Nephron (organoid): ENCODE measurements at regions not wholly inside any gene's neighbourhood (a gene's known extent, or its start where the extent isn't known, plus 50 kb on each side); places are given as distances from the start of the nearest gene placed in this dataset.

Source experiments
- H3K27ac Mint-ChIP-seq, 3 experiments: 2 replicates each; pipeline ENCODE4 v1.8.0; 2020; ENCODE audit warnings: mixed read lengths in 3 of 3, mild to moderate bottlenecking in 2 of 3, moderate library complexity in 1 of 3
- H3K27me3 Mint-ChIP-seq: 2 replicates; pipeline ENCODE4 v1.8.0; 2021; ENCODE audit warnings: low read depth, mild to moderate bottlenecking, moderate library complexity, mixed read lengths
- H3K36me3 Mint-ChIP-seq: 2 replicates; pipeline ENCODE4 v1.8.0; 2020; ENCODE audit warnings: low read depth, mixed read lengths
- H3K4me1 Mint-ChIP-seq: 2 replicates; pipeline ENCODE4 v1.8.0; 2020; ENCODE audit warnings: mixed read lengths
- H3K4me3 Mint-ChIP-seq, 3 experiments: 2 replicates each; pipeline ENCODE4 v1.8.0; 2020; ENCODE audit warnings: mild to moderate bottlenecking in 3 of 3, mixed read lengths in 3 of 3, moderate library complexity in 2 of 3
- H3K9me3 Mint-ChIP-seq: 2 replicates; pipeline ENCODE4 v1.8.0; 2020; ENCODE audit warnings: mixed read lengths
- CTCF ChIP-seq, 3 experiments: fragments of 200-600 bp; sonication (generic); IDR thresholded peaks; one replicate each; pipeline ENCODE4 v1.5.0; 2021; ENCODE audit warnings: antibody characterized with exemption in 3 of 3; ENCODE audit not compliant: unreplicated experiment in 3 of 3

- peaks cover 4% of the 10 kb centered on the region for H3K4me1 Mint-ChIP-seq
- H3K27me3 Mint-ChIP-seq: no peaks in the 10 kb centered on the region
- no peak overlapping the region for H3K27ac Mint-ChIP-seq
- no peaks in the 10 kb centered on the region for H3K9me3 Mint-ChIP-seq
- TF ChIP-seq CTCF (IDR thresholded peaks at IDR 0.05; ENCODE audit: unreplicated experiment in 3 of 3): no peak
- H3K36me3 Mint-ChIP-seq: no peaks in the 10 kb centered on the region
- no peak overlapping the region for H3K4me3 Mint-ChIP-seq
Measured at GRCh38 chr7:106606120-106606519, 54.8 kb downstream of the CCDC71L start.

GRCh38 chr7:106604971-106605370, 56.0 kb downstream of the CCDC71L start:
- Mint-ChIP-seq H3K4me3 (no peak overlapping the region), H3K9me3 (no peaks in the 10 kb centered on the region)

GRCh38 chr7:106604303-106604924, 56.5 kb downstream of the CCDC71L start:
- Mint-ChIP-seq H3K36me3 (no peaks in the 10 kb centered on the region), H3K9me3 (no peaks in the 10 kb centered on the region), H3K4me3 (no peak overlapping the region)

More at GRCh38 chr7:106604971-106605370, 56.0 kb downstream of the CCDC71L start:
- no peaks in the 10 kb centered on the region for H3K27me3 Mint-ChIP-seq
- no peaks in the 10 kb centered on the region for H3K4me1 Mint-ChIP-seq
- no peak overlapping the region for H3K27ac Mint-ChIP-seq
- TF ChIP-seq CTCF (IDR thresholded peaks at IDR 0.05; ENCODE audit: unreplicated experiment in 3 of 3): no peak
- H3K36me3 Mint-ChIP-seq: no peaks in the 10 kb centered on the region

GRCh38 chr7:106603346-106603745, 57.6 kb downstream of the CCDC71L start:
- no peaks in the 10 kb centered on the region for H3K4me1 Mint-ChIP-seq

More at GRCh38 chr7:106604303-106604924, 56.5 kb downstream of the CCDC71L start:
- no peaks in the 10 kb centered on the region for H3K4me1 Mint-ChIP-seq
- no peak overlapping the region for H3K27ac Mint-ChIP-seq
- H3K27me3 Mint-ChIP-seq: no peaks in the 10 kb centered on the region
- TF ChIP-seq CTCF (IDR thresholded peaks at IDR 0.05; ENCODE audit: unreplicated experiment in 3 of 3): no peak

GRCh38 chr7:106602062-106602461, 58.9 kb downstream of the CCDC71L start:
- Mint-ChIP-seq H3K4me1 (no peaks in the 10 kb centered on the region), H3K27ac (no peak overlapping the region), H3K27me3 (no peaks in the 10 kb centered on the region), H3K4me3 (no peak overlapping the region), H3K9me3 (no peaks in the 10 kb centered on the region), H3K36me3 (no peaks in the 10 kb centered on the region)
- TF ChIP-seq CTCF (IDR thresholded peaks at IDR 0.05; ENCODE audit: unreplicated experiment in 3 of 3): no peak

More at GRCh38 chr7:106603346-106603745, 57.6 kb downstream of the CCDC71L start:
- no peak overlapping the region for H3K27ac Mint-ChIP-seq
- TF ChIP-seq CTCF (IDR thresholded peaks at IDR 0.05; ENCODE audit: unreplicated experiment in 3 of 3): no peak
- H3K4me3 Mint-ChIP-seq: no peak overlapping the region
- no peaks in the 10 kb centered on the region for H3K9me3 Mint-ChIP-seq
- H3K27me3 Mint-ChIP-seq: no peaks in the 10 kb centered on the region
- no peaks in the 10 kb centered on the region for H3K36me3 Mint-ChIP-seq
